ENCODE measurements at regions not wholly inside any gene's neighbourhood (a gene's known extent, or its start where the extent isn't known, plus 50 kb on each side); places are given as distances from the start of the nearest gene placed in this dataset.
"Not testable (repeated sequence)": the region's sequence is repeated elsewhere in the genome, so short reads cannot be mapped to it uniquely, and the experiment has no call there.

DNA sequence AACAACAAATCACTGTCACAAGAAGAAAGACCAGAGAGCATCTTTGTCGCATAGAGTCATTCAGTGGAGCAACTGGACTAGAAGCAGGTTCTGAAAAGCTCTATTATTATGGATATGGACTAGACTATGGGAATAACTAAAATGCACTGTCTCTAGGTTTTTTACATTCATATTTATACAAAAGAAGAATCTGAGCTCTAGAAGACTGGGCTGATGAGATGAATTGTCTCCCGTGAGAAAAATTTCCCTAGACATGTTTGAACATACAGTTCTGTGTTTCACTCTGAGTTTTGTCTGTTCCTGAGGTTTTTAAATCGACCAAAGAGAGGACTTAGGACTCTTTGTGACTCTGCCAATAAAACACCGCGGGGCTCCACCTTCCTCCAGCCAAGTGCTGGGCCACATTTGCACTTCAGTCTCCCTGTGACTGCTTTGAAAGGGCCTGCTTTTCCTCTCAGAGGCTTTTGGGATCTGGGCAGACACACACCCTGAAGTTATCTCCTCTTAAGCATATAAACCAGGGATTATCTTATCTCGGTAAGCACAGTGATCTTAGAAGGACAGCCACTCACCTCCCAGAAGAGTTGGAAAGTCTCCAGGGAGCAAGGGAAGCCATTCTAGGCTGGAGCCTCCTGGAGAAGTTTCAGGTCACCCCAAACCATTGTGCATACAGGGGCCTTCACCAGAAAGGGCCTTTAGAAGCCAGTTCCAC lies 101.0 kb upstream of the JCAD start:
- TF ChIP-seq POLR2A (IDR thresholded peaks at IDR 0.05; ENCODE audit: low read depth, low read length), result no peak
- no peak for TF ChIP-seq TAF1 (IDR thresholded peaks at IDR 0.05; ENCODE audit: low read depth, low read length)
- TF ChIP-seq PAX5 (IDR thresholded peaks at IDR 0.05; ENCODE audit: insufficient read depth, low read length, severe bottlenecking), result no peak
- no peak for TF ChIP-seq POU2F2 (IDR thresholded peaks at IDR 0.05; ENCODE audit: low read depth, low read length)
- TF ChIP-seq SPI1 (IDR thresholded peaks at IDR 0.05; ENCODE audit: low read depth, low read length), result no peak
- TF ChIP-seq POLR2AphosphoS5 (IDR thresholded peaks at IDR 0.05; ENCODE audit: low read depth, low read length), result no peak
- DNase-seq (ENCODE audit: insufficient read length, low spot score) (no peak), FAIRE-seq (no peak)

DNA sequence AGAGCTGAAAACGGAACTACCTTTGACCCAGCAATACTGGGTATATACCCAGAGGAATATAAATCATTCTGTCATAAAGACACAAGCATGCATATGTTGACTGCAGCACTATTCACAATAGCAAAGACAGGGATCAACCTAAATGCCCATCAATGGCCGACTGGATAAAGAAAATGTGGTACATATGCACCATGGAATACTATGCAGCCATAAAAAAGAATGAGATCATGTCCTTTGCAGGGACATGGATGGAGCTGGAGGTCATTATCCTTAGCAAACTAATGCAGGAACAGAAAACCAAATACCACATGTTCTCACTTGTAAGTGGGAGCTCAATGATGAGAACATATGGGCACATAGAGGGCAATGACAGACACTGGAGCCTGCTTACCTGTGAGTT lies 100.2 kb upstream of the JCAD start:
- FAIRE-seq; DNase-seq (ENCODE audit: insufficient read length, low spot score): not testable (repeated sequence)

GRCh38 chr10:30158325-30158960 lies 99.1 kb upstream of the JCAD start:
- no peak for DNase-seq (ENCODE audit: insufficient read length, low spot score)
- TF ChIP-seq POLR2A (IDR thresholded peaks at IDR 0.05; ENCODE audit: low read depth, low read length), result no peak
- no peak for TF ChIP-seq TAF1 (IDR thresholded peaks at IDR 0.05; ENCODE audit: low read depth, low read length)
- no peak for TF ChIP-seq PAX5 (IDR thresholded peaks at IDR 0.05; ENCODE audit: insufficient read depth, low read length, severe bottlenecking)
- no peak for TF ChIP-seq SPI1 (IDR thresholded peaks at IDR 0.05; ENCODE audit: low read depth, low read length)
- no peak for TF ChIP-seq POLR2AphosphoS5 (IDR thresholded peaks at IDR 0.05; ENCODE audit: low read depth, low read length)
- TF ChIP-seq POU2F2 (IDR thresholded peaks at IDR 0.05; ENCODE audit: low read depth, low read length), result no peak
- FAIRE-seq, result no peak

- DNase-seq (ENCODE audit: insufficient read length, low spot score) (no peak), FAIRE-seq (no peak)
- TF ChIP-seq TAF1 (IDR thresholded peaks at IDR 0.05; ENCODE audit: low read depth, low read length), result no peak
- TF ChIP-seq POLR2AphosphoS5 (IDR thresholded peaks at IDR 0.05; ENCODE audit: low read depth, low read length), result no peak
- no peak for TF ChIP-seq POLR2A (IDR thresholded peaks at IDR 0.05; ENCODE audit: low read depth, low read length)
- TF ChIP-seq PAX5 (IDR thresholded peaks at IDR 0.05; ENCODE audit: insufficient read depth, low read length, severe bottlenecking), result no peak
- TF ChIP-seq POU2F2 (IDR thresholded peaks at IDR 0.05; ENCODE audit: low read depth, low read length), result no peak
- no peak for TF ChIP-seq SPI1 (IDR thresholded peaks at IDR 0.05; ENCODE audit: low read depth, low read length)
These were observed 96.0 kb upstream of the JCAD start for GRCh38 chr10:30155401-30155800.

DNA sequence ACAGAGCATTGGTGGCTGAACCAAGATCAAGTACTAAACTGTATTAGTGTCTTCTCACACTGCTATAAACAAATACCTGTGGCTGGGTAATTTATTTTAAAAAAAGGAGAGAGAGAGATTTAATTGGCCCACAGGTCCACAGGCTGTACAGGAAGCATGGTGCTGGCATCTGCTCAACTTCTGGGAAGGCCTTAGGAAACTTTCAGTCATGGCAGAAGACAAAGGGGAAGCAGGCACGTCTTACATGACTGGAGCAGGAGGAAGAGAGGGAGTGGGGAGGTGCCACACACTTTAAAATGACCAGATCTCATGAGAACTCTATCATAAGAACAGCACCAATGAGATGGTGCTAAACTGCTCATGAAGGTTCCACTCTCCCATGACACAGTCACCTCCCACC lies 95.2 kb upstream of the JCAD start:
- DNase-seq (ENCODE audit: insufficient read length, low spot score) (no peak), FAIRE-seq (no peak)
- no peak for TF ChIP-seq POU2F2 (IDR thresholded peaks at IDR 0.05; ENCODE audit: low read depth, low read length)
- no peak for TF ChIP-seq POLR2AphosphoS5 (IDR thresholded peaks at IDR 0.05; ENCODE audit: low read depth, low read length)
- no peak for TF ChIP-seq SPI1 (IDR thresholded peaks at IDR 0.05; ENCODE audit: low read depth, low read length)
- no peak for TF ChIP-seq PAX5 (IDR thresholded peaks at IDR 0.05; ENCODE audit: insufficient read depth, low read length, severe bottlenecking)
- TF ChIP-seq TAF1 (IDR thresholded peaks at IDR 0.05; ENCODE audit: low read depth, low read length), result no peak
- TF ChIP-seq POLR2A (IDR thresholded peaks at IDR 0.05; ENCODE audit: low read depth, low read length), result no peak

DNA sequence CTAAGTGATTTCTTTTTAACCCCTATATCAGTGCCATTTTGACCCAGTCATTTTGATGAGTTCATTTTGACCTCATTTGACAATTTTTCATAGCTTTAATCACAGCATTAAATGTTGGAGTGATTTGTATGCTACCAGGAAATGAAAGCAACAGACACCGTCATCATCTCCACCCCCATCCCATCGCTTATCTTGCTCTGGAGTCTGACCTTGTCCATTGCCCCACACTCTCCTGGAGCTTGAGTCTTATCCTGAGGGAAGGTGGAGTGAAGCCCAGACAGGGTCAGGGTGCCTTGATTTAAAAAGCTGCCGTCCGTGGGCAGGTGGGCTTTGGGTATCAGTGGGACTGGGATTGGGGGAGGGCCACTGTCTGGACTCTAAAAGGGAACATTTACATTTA lies 94.7 kb upstream of the JCAD start:
- FAIRE-seq (no peak), DNase-seq (ENCODE audit: insufficient read length, low spot score) (no peak)
- TF ChIP-seq POU2F2 (IDR thresholded peaks at IDR 0.05; ENCODE audit: low read depth, low read length) (no peak), PAX5 (IDR thresholded peaks at IDR 0.05; ENCODE audit: insufficient read depth, low read length, severe bottlenecking) (no peak), TAF1 (IDR thresholded peaks at IDR 0.05; ENCODE audit: low read depth, low read length) (no peak), POLR2AphosphoS5 (IDR thresholded peaks at IDR 0.05; ENCODE audit: low read depth, low read length) (no peak), SPI1 (IDR thresholded peaks at IDR 0.05; ENCODE audit: low read depth, low read length) (no peak), POLR2A (IDR thresholded peaks at IDR 0.05; ENCODE audit: low read depth, low read length) (no peak)

GRCh38 chr10:30151581-30152389 lies 92.4 kb upstream of the JCAD start:
- no peak for DNase-seq (ENCODE audit: insufficient read length, low spot score)
- FAIRE-seq, result peak; percentile 20
- TF ChIP-seq POU2F2 (IDR thresholded peaks at IDR 0.05; ENCODE audit: low read depth, low read length), result no peak

- TF ChIP-seq PAX5 (IDR thresholded peaks at IDR 0.05; ENCODE audit: insufficient read depth, low read length, severe bottlenecking) (no peak), TAF1 (IDR thresholded peaks at IDR 0.05; ENCODE audit: low read depth, low read length) (no peak), SPI1 (IDR thresholded peaks at IDR 0.05; ENCODE audit: low read depth, low read length) (no peak), POLR2A (IDR thresholded peaks at IDR 0.05; ENCODE audit: low read depth, low read length) (no peak), POU2F2 (IDR thresholded peaks at IDR 0.05; ENCODE audit: low read depth, low read length) (no peak), POLR2AphosphoS5 (IDR thresholded peaks at IDR 0.05; ENCODE audit: low read depth, low read length) (no peak)
- no peak for FAIRE-seq
- DNase-seq (ENCODE audit: insufficient read length, low spot score), result no peak
These were observed 82.0 kb upstream of the JCAD start for GRCh38 chr10:30141423-30141822.

- no peak for TF ChIP-seq SPI1 (IDR thresholded peaks at IDR 0.05; ENCODE audit: low read depth, low read length)
- TF ChIP-seq TAF1 (IDR thresholded peaks at IDR 0.05; ENCODE audit: low read depth, low read length), result no peak
- TF ChIP-seq POLR2AphosphoS5 (IDR thresholded peaks at IDR 0.05; ENCODE audit: low read depth, low read length), result no peak
- no peak for TF ChIP-seq PAX5 (IDR thresholded peaks at IDR 0.05; ENCODE audit: insufficient read depth, low read length, severe bottlenecking)
- no peak for TF ChIP-seq POU2F2 (IDR thresholded peaks at IDR 0.05; ENCODE audit: low read depth, low read length)
- TF ChIP-seq POLR2A (IDR thresholded peaks at IDR 0.05; ENCODE audit: low read depth, low read length), result no peak
- no peak for DNase-seq (ENCODE audit: insufficient read length, low spot score)
- FAIRE-seq, result no peak
These were observed 75.0 kb upstream of the JCAD start for GRCh38 chr10:30134171-30134945.

All from GM12891 (cell line).